Mucosa of rectum (tissue), 2 donors: ENCODE measurements at regions not wholly inside any gene's neighbourhood (a gene's known extent, or its start where the extent isn't known, plus 50 kb on each side); places are given as distances from the start of the nearest gene placed in this dataset.
"Not testable (repeated sequence)": the region's sequence is repeated elsewhere in the genome, so short reads cannot be mapped to it uniquely, and the experiment has no call there.

Experiments
- H3K27ac ChIP-seq, 2 donors: one replicate each; pipeline ENCODE4 v1.7.0; 2013; ENCODE audit warnings: inconsistent platforms in 2 of 2, low read depth in 2 of 2, low read length in 2 of 2
- H3K27me3 ChIP-seq, 2 donors: one replicate each; pipeline ENCODE4 v1.7.0; 2013; ENCODE audit warnings: low read length in 2 of 2; ENCODE audit not compliant: control insufficient read depth in 2 of 2, insufficient read depth in 2 of 2
- H3K36me3 ChIP-seq, 2 donors: one replicate each; pipeline ENCODE4 v1.7.0; 2013; ENCODE audit warnings: low read length in 2 of 2; ENCODE audit not compliant: control insufficient read depth in 2 of 2, insufficient read depth in 2 of 2
- H3K4me1 ChIP-seq, 2 donors: one replicate each; pipeline ENCODE4 v1.7.0; 2013; ENCODE audit warnings: low read length in 2 of 2, mild to moderate bottlenecking in 1 of 2; ENCODE audit not compliant: control insufficient read depth in 2 of 2, insufficient read depth in 2 of 2
- H3K4me3 ChIP-seq, 2 donors: one replicate each; pipeline ENCODE4 v1.7.0; 2013; ENCODE audit warnings: low read length in 2 of 2
- H3K9ac ChIP-seq, 2 donors: one replicate each; pipeline ENCODE4 v1.7.0; 2013; ENCODE audit warnings: low read length in 2 of 2, low read depth in 1 of 2, mild to moderate bottlenecking in 1 of 2
- H3K9me3 ChIP-seq, 2 donors: one replicate each; pipeline ENCODE4 v1.7.0; 2013; ENCODE audit warnings: low read length in 2 of 2; ENCODE audit not compliant: control insufficient read depth in 2 of 2
- donor health status: healthy.
- donor health status: Normal muscosa, but diverticular disease.

DNA sequence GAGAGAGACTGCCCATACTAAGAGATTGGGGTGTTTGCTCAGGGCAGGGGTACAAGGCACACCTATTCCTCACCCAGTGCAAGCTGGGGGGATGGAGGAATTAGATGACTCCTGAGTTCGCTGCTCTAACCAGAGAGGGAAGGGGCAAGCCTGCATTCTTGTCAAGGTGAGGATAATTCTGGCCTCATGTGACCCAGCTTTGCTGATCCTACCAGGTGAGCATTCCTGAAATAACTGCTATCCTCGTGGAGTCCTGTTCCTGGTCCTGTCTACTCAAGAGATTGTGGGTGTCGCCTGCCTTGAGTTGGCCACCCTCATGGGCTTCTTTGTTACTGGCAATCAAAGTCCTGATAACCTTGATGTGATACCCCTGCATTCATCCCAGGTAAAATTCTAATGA is 206.0 kb downstream of the SPP2 start:
- Histone ChIP-seq H3K9me3 (no peaks in the 10 kb centered on the region), H3K4me1 (no peaks in the 10 kb centered on the region), H3K36me3 (no peaks in the 10 kb centered on the region), H3K27me3 (peaks cover 0 to 5% of the 10 kb centered on the region in 2 donors), H3K9ac (no peak overlapping the region), H3K4me3 (no peak overlapping the region), H3K27ac (no peak overlapping the region)

DNA sequence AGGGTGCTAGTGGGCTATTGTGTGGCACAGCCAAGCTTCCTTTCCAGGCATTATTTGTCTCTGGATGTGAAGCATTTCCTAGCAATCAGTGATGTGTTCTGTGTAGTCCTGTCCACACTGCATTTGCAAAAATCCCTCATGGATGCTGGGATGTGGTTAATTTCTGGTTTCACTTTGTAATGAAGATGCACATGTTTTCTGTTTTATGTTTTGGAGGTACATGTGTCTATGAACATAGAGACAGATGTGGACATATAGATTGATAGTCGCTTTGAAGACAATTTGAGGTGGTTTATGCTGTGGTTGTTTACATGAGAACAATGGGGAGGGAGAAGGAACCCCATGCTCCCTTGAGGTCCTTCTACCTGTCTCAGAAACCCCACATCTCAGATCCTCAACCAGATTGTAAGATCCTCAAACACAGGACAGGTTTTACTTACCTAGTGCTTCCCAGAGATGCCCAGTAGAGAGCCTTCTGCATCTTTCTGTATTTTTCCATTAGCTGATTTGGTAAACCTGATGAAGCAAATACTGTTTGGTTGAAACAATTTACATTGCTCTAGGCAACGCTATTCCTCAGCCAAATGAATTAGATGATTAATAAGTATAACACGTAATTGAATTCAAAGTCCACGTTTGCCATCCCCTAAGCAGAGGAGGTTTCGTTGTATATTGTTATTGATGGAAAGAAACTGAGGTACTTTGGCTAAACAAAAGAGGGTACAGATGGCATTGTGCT is 204.4 kb downstream of the SPP2 start:
- H3K9ac ChIP-seq = no peak overlapping the region
- H3K27me3 ChIP-seq = peaks cover 0 to 5% of the 10 kb centered on the region in 2 donors
- no peaks in the 10 kb centered on the region for H3K9me3 ChIP-seq
- no peak overlapping the region for H3K27ac ChIP-seq
- H3K36me3 ChIP-seq = no peaks in the 10 kb centered on the region
- no peak overlapping the region for H3K4me3 ChIP-seq
- H3K4me1 ChIP-seq = no peaks in the 10 kb centered on the region

DNA sequence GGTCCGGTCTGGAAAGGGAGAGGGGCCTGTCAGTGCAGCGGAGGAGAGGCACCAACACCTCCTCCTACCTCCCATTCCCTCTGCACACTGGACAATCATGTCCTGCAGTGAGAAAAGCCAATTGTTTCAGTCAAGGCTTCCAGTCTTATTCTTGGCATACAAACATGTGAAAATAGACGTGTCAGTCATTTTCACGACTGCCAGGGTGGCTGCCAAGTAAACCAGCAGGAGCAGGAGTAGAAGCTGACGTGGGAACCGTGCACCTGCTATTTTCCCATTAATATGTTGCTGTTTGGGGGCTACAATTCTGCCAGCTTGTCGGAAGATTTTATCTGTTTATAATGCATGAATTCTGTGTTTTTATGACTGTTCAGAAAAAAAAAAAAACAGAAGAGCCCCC is 202.3 kb downstream of the SPP2 start:
- Histone ChIP-seq H3K27ac (no peak overlapping the region), H3K9ac (no peak overlapping the region), H3K9me3 (no peaks in the 10 kb centered on the region), H3K36me3 (no peaks in the 10 kb centered on the region), H3K4me1 (no peaks in the 10 kb centered on the region), H3K4me3 (no peak overlapping the region), H3K27me3 (peaks cover 0 to 3% of the 10 kb centered on the region in 2 donors)

DNA sequence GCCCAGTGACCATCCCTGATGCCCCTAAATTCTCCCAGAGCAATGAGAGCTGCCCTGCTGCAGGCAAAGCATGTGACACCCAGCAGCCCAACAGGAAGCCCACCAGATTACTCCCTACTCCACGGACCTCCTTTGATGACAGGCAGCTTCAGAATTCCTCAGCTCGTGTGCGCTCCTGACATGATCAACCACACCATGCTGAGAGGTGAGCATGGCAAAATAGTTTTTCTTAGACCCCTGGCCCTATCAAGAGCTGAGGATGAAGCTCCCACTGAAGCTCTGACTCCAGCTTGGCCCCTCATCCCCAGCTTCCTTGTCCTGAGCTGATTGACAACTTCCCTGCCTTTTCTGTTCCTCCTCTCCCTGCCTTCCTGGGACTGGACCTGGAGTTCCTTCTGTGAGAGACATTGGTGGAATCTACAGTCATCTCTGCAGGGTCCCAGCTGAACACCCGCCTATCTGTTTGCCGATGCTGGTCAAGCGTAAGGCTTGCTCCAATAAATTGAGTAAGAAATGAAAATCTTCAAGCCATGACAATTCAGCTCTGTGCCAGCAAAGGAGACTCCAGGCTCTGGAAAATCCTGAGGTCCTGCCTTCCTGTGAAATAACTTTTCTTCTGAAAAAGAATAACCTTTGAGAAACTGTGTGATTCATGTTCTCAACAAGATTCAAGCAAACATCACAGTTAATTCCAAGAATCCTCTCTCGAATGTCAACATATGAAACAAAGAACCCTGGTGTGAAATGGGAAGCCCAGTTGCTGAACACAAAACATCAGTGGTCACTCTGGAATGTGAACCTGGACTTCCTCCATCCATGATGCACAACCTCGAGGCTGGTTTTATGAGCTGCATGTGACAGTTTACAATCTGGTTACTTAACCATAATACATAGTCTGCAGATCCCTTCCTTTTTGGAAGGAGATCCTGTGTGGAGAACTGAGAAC is 201.1 kb downstream of the SPP2 start:
- Histone ChIP-seq H3K27ac (no peak overlapping the region), H3K9ac (no peak overlapping the region), H3K9me3 (no peaks in the 10 kb centered on the region), H3K27me3 (peaks cover 0 to 3% of the 10 kb centered on the region in 2 donors), H3K4me3 (no peak overlapping the region), H3K36me3 (no peaks in the 10 kb centered on the region), H3K4me1 (no peaks in the 10 kb centered on the region)

DNA sequence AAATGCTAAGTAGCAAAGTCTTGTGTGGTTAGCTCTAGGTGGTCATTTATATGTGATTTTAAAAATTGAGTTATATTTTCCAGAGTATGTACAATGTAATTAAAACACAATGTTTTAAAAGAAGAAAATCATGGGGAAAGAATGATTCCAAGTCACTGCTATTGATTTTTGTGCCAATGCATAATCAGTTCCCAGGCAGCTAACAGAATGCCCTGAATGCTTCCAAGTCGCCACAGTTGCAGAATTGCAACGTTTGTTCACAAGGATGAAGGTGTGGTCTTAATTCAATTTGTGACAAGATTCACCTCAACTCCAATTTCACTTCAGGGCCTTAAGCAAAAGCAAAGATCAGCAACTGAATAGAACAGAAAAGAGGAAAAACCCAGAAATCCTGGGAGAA is 200.4 kb downstream of the SPP2 start:
- Histone ChIP-seq H3K9ac (no peak overlapping the region), H3K36me3 (no peaks in the 10 kb centered on the region), H3K9me3 (no peaks in the 10 kb centered on the region), H3K27ac (no peak overlapping the region), H3K4me3 (no peak overlapping the region), H3K4me1 (no peaks in the 10 kb centered on the region), H3K27me3 (peaks cover 0 to 3% of the 10 kb centered on the region in 2 donors)

DNA sequence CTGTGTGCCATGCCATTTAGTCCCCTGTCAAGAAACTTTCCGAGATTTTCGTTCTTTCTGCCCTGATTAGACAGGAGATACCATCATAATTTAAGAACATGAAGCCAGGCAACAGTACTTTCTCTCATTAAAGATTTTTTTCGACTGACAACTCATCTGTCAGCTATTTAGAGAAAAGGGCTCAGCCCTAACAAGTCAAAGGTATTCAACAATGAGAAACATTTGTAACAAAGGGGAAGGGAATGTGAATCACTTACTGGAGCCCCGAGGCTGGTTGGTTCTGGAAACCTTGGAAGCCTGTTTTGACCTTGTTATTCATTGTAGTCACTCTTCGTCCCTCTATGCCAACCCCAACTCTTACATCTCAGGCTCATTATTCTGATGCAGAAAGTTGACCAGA is 199.4 kb downstream of the SPP2 start:
- Histone ChIP-seq H3K4me1 (no peaks in the 10 kb centered on the region), H3K36me3 (no peaks in the 10 kb centered on the region), H3K27me3 (peaks cover 0 to 3% of the 10 kb centered on the region in 2 donors), H3K9me3 (no peaks in the 10 kb centered on the region), H3K4me3 (no peak overlapping the region), H3K27ac (no peak overlapping the region), H3K9ac (no peak overlapping the region)

DNA sequence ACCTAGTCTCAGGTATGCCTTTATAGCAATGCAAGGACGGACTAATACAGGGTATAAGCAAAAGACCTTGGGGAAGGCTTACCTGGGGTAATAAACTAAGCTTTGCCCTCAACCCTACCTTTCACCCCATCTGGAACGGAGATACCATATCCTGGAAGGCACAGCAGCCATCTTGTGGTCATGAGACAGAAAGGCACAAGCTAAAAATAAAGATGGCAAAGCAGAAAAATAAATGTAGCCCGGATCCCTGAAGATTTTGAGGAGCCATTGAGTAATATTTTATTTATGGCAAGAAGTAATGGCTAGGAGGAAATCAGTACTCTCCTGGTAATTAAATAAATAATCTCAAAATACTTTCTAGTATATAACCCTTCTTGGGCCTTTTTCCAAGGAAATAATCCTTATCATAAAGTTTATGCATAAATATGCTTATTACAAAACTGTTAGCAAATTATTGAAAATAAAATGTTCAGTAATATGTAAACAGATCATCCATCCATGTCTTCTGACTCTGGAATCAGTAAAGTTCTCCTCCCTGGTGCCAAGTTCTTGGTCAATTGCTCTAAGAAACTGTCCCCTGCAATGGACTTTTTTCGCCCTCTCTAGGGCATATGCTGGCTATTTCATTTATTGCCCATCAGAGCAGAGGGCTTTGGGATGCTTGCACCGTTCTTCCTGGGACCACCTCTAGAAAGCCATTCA is 198.7 kb downstream of the SPP2 start:
- no peak overlapping the region for H3K9ac ChIP-seq
- H3K4me1 ChIP-seq = no peaks in the 10 kb centered on the region
- no peaks in the 10 kb centered on the region for H3K36me3 ChIP-seq
- H3K9me3 ChIP-seq = no peaks in the 10 kb centered on the region
- H3K4me3 ChIP-seq = no peak overlapping the region
- H3K27ac ChIP-seq = no peak overlapping the region
- no peaks in the 10 kb centered on the region for H3K27me3 ChIP-seq

DNA sequence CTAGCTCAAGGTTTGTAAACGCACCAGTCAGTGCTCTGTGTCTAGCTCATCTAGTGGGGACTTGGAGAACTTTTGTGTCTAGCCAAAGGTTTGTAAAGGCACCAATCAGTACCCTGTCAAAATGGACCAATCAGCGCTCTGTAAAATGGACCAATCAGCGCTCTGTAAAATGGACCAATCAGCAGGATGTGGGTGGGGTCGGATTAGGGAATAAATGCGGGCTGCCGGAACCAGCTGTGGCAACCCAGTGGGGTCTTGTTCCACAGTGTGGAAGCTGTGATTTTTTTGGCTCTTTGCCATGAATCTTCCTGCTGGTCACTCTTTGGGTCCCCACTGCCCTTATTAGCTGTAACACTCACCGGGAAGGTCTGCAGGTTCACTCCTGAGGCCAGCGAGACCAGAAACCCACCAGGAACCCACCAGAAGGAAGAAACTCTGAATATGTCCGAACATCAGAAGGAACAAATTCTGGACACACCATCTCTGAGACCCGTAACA is 197.8 kb downstream of the SPP2 start:
- H3K9ac ChIP-seq, H3K9me3 ChIP-seq, H3K4me3 ChIP-seq: not testable (repeated sequence)

DNA sequence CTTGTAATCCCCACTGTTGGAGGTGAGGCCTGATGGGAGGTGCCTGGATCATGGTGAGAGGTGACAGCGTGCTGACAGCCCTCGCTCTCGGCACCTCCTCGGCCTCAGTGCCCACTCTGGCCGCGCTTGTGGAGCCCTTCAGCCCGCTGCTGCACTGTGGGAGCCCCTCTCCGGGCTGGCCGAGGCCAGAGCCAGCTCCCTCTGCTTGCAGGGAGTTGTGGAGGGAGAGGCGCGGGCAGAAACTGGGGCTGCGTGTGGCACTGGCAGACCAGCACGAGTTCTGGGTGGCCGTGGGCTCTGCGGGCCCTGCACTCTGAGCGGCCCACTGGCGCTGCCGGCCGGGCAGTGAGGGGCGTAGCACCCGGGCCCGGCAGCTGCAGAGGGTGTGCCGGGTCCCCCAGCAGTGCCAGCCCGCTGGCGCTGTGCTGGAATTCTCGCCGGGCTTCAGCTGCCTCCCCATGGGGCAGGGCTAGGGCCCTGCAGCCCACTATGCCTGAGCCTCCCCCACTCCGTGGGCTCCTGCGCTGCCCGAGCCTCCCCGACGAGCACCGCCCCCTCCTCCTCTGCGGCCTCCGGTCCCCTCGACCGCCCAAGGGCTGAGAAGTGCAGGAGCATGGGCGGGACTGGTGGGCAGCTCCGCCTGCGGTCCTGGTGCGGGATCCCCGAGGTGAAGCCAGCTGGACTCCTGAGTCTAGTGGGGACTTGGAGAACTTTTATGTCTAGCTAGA is 197.1 kb downstream of the SPP2 start:
- Histone ChIP-seq H3K9me3 (no peaks in the 10 kb centered on the region), H3K27ac (no peak overlapping the region), H3K27me3 (no peaks in the 10 kb centered on the region), H3K9ac (no peak overlapping the region), H3K4me3 (no peak overlapping the region), H3K4me1 (no peaks in the 10 kb centered on the region), H3K36me3 (no peaks in the 10 kb centered on the region)

More for the DNA sequence above, 197.8 kb downstream of the SPP2 start:
- not testable (repeated sequence) for H3K27me3 ChIP-seq, H3K4me1 ChIP-seq, H3K27ac ChIP-seq, H3K36me3 ChIP-seq
